Activated naive CD8-positive, alpha-beta T cell (primary cell): ENCODE measurements at regions not wholly inside any gene's neighbourhood (a gene's known extent, or its start where the extent isn't known, plus 50 kb on each side); places are given as distances from the start of the nearest gene placed in this dataset.

Experiments
- H3K27ac Mint-ChIP-seq: one replicate; pipeline ENCODE4 v1.8.0; 2021; ENCODE audit warnings: mixed read lengths
- H3K27me3 Mint-ChIP-seq: one replicate; pipeline ENCODE4 v1.8.0; 2021; ENCODE audit warnings: mixed read lengths
- H3K36me3 Mint-ChIP-seq: one replicate; pipeline ENCODE4 v1.8.0; 2021; ENCODE audit warnings: mixed read lengths
- H3K4me1 Mint-ChIP-seq: one replicate; pipeline ENCODE4 v1.8.0; 2021; ENCODE audit warnings: low read depth, mixed read lengths
- H3K4me3 Mint-ChIP-seq: one replicate; pipeline ENCODE4 v1.8.0; 2021; ENCODE audit warnings: mild to moderate bottlenecking, mixed read lengths
- H3K9me3 Mint-ChIP-seq: one replicate; pipeline ENCODE4 v1.8.0; 2021; ENCODE audit warnings: low read depth, mixed read lengths

DNA sequence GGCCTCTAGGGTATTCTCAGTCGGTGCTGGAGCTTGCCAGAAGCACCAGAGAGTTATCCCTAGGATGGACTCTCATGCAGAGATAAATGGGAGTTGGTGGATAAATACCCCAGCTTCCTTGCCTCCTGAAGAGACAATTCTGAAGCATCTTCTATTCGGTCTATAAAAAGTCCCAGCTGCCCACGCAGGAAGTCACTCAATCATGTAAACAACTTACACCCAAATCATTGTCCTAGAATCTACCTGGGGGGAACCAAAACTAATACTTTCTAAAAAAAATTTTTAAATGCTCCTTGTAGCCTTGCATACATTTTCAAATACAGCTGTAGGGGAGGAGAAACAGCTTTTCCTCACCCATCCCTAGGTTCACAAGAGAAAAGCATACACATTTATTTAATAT lies 66.6 kb upstream of the ELAC2 start:
- no peak overlapping the region for H3K27ac Mint-ChIP-seq
- H3K4me1 Mint-ChIP-seq: peaks cover 10% of the 10 kb centered on the region
- no peaks in the 10 kb centered on the region for H3K9me3 Mint-ChIP-seq
- H3K36me3 Mint-ChIP-seq: no peaks in the 10 kb centered on the region
- peaks cover 2% of the 10 kb centered on the region for H3K27me3 Mint-ChIP-seq
- H3K4me3 Mint-ChIP-seq: no peak overlapping the region

DNA sequence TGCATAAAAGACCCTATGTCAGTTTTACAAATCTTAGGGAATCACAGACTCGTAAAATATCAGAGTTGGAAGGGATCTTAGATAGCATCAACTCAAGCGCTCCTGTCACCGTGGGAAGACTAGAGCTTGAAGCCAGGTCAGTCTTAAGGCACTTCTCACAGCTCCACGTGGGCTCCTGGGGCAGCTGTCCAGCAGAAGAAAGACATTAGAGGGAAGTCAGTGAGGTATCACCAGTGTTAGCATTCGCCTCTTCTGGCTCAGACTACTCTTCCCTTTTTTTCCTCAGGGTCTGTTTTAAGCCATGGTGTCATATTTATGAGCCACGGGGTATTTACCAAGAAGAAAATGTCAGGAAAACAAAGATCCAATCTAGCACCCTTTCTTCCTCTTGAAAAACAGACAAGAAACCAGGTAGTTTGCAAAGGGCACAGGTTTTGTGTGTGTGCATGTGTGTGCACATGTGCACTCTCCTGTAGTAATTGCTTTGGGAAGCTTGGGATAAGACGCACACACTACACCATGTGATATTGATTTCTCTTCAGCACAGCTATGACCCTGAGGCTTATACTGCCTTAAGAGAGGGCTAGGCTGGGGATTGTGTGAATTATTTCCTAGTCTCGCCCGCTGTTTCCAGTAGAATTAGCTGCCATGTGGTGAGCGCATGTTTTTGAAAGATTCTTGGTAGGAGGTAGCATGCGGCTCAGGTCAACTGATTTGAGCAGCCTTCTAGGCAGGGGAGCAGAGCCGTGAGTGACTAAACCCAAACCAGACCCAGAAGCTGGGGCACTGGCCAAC lies 61.0 kb upstream of the ELAC2 start:
- Mint-ChIP-seq H3K9me3 (no peaks in the 10 kb centered on the region), H3K27ac (no peak overlapping the region), H3K4me1 (no peaks in the 10 kb centered on the region), H3K36me3 (no peaks in the 10 kb centered on the region), H3K27me3 (no peaks in the 10 kb centered on the region), H3K4me3 (no peak overlapping the region)

DNA sequence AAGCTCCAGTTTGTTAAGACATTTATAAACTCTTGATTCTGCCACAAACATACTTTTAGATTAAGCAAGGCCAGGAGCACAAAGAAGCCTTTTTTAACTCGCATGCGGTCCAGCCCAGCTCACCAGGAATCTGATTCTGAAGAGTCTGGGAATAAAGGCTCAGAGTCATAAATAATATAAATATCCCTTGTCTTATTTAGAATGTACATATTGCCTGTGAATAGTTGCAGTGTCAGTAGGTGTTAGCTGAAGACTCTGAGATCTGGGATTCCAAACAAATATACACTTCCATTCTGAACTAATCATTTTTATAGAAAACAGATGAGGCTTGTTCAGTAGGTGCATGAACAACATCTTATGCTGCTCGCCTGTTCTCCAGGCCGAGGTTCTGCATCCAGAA lies 59.1 kb upstream of the ELAC2 start:
- Mint-ChIP-seq H3K27ac (no peak overlapping the region), H3K36me3 (no peaks in the 10 kb centered on the region), H3K27me3 (peaks cover 3% of the 10 kb centered on the region), H3K9me3 (no peaks in the 10 kb centered on the region), H3K4me3 (no peak overlapping the region), H3K4me1 (no peaks in the 10 kb centered on the region)

DNA sequence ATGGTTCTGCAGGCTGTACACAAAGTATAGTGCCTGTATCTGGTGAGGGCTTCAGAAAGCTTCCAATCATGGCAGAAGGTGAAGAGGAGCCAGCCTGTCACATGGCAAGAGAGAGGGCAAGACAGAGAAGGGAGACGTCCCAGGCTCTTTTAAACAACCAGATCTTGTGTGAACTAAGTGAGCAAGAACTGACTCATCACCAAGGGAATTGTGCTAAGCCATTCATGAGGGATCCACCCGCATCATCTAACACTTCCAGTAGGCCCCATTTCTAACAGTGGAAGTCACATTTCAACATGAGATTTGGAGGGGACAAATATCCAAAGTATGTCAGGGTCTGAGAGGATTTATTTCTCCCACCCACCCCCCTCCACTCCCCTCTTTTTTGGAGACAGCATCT lies 56.2 kb upstream of the ELAC2 start:
- Mint-ChIP-seq H3K4me3 (no peak overlapping the region), H3K27me3 (peaks cover 10% of the 10 kb centered on the region), H3K27ac (no peak overlapping the region), H3K4me1 (no peaks in the 10 kb centered on the region), H3K36me3 (no peaks in the 10 kb centered on the region), H3K9me3 (no peaks in the 10 kb centered on the region)

DNA sequence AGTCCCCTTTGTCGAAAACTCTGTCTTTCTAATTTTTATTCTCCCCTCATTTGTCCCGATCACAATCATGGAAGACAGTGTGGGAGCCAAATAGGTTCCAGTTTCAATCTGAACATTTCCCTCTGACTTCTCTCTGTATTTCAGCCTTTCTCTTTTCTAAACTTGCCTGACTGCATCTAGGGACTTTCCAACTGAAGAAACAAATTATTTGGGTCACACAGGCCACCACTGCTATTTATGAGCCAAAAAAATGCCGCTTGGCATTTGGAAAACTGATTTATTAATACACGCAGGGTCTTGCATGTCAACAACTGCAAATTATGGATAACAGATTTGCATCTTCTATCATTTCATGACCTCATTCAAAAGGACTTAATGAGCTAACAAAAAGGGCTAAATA lies 55.2 kb upstream of the ELAC2 start:
- no peaks in the 10 kb centered on the region for H3K9me3 Mint-ChIP-seq
- H3K27ac Mint-ChIP-seq: no peak overlapping the region
- H3K27me3 Mint-ChIP-seq: peaks cover 10% of the 10 kb centered on the region

DNA sequence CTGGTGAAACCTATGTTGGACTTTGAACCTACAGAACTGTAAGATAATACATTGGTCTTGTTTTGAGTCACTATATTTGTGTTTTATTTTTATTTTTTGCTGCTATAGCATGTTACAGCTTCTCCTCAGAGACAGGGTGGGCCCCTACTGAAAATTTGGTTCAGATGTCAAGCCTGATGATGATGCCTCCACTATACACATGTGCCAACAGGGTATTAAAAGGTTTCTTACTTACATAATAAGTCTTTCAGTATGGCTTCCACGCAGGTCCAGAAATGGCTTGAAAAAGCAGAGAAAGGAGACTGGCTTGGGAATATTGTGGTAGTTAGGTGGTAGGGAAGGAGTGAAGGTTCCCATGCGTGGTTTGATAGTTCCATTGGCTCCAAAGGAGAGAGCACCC lies 52.9 kb upstream of the ELAC2 start:
- Mint-ChIP-seq H3K9me3 (no peaks in the 10 kb centered on the region), H3K27ac (no peak overlapping the region), H3K27me3 (peaks cover 12% of the 10 kb centered on the region), H3K4me3 (no peak overlapping the region), H3K36me3 (no peaks in the 10 kb centered on the region), H3K4me1 (no peaks in the 10 kb centered on the region)

More for the DNA sequence above, 55.2 kb upstream of the ELAC2 start:
- Mint-ChIP-seq H3K36me3 (no peaks in the 10 kb centered on the region), H3K4me1 (no peaks in the 10 kb centered on the region), H3K4me3 (no peak overlapping the region)

DNA sequence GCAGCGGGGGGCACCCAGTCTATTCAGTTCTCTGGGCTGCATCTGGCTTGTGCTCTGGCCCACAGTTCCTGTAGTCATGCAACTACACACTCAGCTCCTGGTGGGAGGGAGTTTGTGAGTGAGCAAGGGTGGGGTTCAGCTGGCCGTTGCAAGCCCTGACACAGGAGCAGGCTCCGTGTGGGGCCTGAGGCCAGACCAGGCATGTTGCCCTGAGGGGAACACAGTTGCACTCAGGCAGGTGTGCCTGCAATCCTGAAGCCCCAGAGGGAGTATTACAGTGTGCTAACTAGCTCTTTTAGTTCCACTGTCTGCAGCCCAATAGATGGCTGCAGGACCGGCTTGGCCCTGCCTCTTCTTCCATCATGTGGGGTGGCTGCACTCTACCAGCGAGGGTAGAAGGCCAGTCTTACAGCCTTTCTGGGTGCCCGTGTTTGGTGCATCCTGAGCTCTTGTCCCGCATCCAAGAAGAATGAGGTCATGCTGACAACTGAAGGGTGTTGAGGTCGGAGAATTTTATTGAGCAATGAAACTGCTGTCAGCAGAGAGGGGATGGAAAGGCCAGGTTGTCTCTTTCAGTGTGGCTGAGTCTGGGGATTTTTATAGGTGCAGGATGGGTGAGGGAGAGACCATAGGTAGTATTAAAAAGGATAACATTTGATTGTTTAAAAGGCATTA lies 49.9 kb upstream of the ELAC2 start:
- no peaks in the 10 kb centered on the region for H3K4me1 Mint-ChIP-seq
- H3K4me3 Mint-ChIP-seq: no peak overlapping the region
- H3K9me3 Mint-ChIP-seq: no peaks in the 10 kb centered on the region
- H3K27me3 Mint-ChIP-seq: peaks cover 19% of the 10 kb centered on the region
- no peak overlapping the region for H3K27ac Mint-ChIP-seq
- no peaks in the 10 kb centered on the region for H3K36me3 Mint-ChIP-seq
